ENCODE measurements at regions not wholly inside any gene's neighbourhood (a gene's known extent, or its start where the extent isn't known, plus 50 kb on each side); places are given as distances from the start of the nearest gene placed in this dataset.

DNA sequence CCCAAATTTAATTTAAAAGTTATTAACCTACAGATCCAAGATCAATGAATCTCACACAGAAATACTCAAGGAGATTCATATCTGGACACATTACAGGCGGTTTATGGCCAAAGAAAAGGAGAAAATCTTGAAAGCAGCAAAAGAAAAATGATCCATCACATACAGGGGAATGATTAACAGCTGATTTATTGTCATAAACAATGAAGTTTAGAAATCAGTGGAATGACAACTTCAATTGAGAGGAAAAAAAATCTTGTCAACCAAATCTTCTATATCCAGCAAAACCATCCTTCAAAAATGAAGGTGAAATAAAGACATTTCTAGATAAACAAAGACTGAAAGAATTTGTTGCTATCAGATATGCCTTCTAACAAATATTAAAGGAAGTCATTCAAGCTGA lies 156.2 kb upstream of the SEMA6D start:
- Histone ChIP-seq H3K4me1 (no peaks in the 10 kb centered on the region), H3K27me3 (no peaks in the 10 kb centered on the region), H3K9me3 (no peaks in the 10 kb centered on the region), H3K36me3 (no peaks in the 10 kb centered on the region), H3K9ac (ENCODE audit: low read depth in 2 of 2, low read length in 2 of 2) (no peak overlapping the region), H3K27ac (no peak overlapping the region), H3K4me3 (no peak overlapping the region)
- TF ChIP-seq, protein P1, sequence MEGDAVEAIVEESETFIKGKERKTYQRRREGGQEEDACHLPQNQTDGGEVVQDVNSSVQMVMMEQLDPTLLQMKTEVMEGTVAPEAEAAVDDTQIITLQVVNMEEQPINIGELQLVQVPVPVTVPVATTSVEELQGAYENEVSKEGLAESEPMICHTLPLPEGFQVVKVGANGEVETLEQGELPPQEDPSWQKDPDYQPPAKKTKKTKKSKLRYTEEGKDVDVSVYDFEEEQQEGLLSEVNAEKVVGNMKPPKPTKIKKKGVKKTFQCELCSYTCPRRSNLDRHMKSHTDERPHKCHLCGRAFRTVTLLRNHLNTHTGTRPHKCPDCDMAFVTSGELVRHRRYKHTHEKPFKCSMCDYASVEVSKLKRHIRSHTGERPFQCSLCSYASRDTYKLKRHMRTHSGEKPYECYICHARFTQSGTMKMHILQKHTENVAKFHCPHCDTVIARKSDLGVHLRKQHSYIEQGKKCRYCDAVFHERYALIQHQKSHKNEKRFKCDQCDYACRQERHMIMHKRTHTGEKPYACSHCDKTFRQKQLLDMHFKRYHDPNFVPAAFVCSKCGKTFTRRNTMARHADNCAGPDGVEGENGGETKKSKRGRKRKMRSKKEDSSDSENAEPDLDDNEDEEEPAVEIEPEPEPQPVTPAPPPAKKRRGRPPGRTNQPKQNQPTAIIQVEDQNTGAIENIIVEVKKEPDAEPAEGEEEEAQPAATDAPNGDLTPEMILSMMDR (IDR thresholded peaks at IDR 0.05), result no peak
- intact Hi-C loops (cut with DNase I), result no loop called here
- DNase-seq, result no peak

DNA sequence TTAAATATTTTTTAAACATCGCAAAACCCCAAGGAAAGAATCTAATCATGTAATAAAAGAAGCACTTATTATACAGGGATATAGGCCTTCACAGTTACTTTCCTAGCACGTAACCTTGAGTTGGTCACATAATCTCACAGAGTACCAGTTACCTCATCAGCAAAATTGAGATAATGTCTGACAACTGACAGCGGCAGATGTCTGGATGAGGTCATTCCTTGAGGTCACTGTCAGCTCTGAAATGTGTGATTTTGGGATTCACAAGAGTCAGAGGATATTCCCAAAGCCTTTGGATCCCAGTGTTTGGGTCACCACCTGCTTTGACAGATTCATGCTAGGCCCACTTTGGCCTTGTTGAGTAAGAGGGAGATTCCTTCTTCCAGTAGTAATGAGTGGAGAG lies 151.4 kb upstream of the SEMA6D start:
- intact Hi-C loops (cut with DNase I), result no loop called here
- DNase-seq, result no peak
- no peaks in the 10 kb centered on the region for H3K9me3 ChIP-seq
- TF ChIP-seq, protein P1 (IDR thresholded peaks at IDR 0.05), result no peak
- H3K27me3 ChIP-seq, result no peaks in the 10 kb centered on the region
- no peaks in the 10 kb centered on the region for H3K36me3 ChIP-seq
- H3K9ac ChIP-seq (ENCODE audit: low read depth in 2 of 2, low read length in 2 of 2), result no peak overlapping the region
- H3K27ac ChIP-seq, result no peak overlapping the region
- H3K4me3 ChIP-seq, result no peak overlapping the region
- no peaks in the 10 kb centered on the region for H3K4me1 ChIP-seq

DNA sequence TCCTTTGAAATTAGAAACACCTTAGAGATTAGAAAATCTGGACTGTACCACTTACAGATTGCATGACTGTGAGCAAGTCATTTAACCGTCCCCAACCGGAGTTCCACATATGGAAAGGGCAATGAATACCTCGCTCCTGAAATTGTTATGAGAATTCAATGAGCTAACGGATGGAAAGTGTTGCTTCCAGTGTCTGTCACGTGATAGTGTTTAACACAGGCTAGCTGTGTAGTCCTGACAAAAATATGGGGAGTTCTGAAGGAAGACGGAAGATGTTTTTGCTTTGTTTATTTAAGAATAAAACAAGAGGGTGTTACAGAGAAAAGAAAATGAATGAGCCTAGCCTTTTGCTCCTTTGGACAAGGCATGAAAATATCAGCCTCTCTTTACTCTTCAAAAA lies 150.7 kb upstream of the SEMA6D start:
- no peak overlapping the region for H3K4me3 ChIP-seq
- H3K27me3 ChIP-seq, result no peaks in the 10 kb centered on the region
- TF ChIP-seq, protein P1 (IDR thresholded peaks at IDR 0.05), result no peak
- H3K4me1 ChIP-seq, result no peaks in the 10 kb centered on the region
- H3K9me3 ChIP-seq, result no peaks in the 10 kb centered on the region
- intact Hi-C loops (cut with DNase I), result no loop called here
- H3K27ac ChIP-seq, result no peak overlapping the region
- no peak overlapping the region for H3K9ac ChIP-seq (ENCODE audit: low read depth in 2 of 2, low read length in 2 of 2)
- no peak for DNase-seq
- H3K36me3 ChIP-seq, result no peaks in the 10 kb centered on the region

DNA sequence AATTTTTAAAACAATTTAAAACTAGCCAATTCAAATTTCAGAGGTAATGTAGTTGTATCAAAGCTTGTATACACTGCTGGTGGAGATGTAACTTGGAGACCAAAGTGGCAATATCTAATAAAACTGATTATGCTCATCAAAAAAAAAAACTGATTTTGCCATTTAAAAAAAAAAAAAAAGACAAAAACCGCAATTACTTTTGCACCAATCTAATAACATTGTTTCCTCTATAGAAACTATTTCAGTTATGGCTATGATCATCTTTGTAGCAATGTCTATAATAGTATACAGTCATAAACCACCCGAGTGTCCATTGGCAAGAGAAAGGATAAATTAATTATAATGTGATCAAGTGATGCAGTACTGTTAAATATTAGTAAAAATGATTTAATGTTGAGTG lies 149.3 kb upstream of the SEMA6D start:
- TF ChIP-seq, protein P1 (IDR thresholded peaks at IDR 0.05), result no peak
- no peaks in the 10 kb centered on the region for H3K4me1 ChIP-seq
- no peak for DNase-seq
- H3K36me3 ChIP-seq, result no peaks in the 10 kb centered on the region
- no peak overlapping the region for H3K4me3 ChIP-seq
- intact Hi-C loops (cut with DNase I), result no loop called here
- H3K9me3 ChIP-seq, result no peaks in the 10 kb centered on the region
- H3K27ac ChIP-seq, result no peak overlapping the region
- no peaks in the 10 kb centered on the region for H3K27me3 ChIP-seq
- H3K9ac ChIP-seq (ENCODE audit: low read depth in 2 of 2, low read length in 2 of 2), result no peak overlapping the region

DNA sequence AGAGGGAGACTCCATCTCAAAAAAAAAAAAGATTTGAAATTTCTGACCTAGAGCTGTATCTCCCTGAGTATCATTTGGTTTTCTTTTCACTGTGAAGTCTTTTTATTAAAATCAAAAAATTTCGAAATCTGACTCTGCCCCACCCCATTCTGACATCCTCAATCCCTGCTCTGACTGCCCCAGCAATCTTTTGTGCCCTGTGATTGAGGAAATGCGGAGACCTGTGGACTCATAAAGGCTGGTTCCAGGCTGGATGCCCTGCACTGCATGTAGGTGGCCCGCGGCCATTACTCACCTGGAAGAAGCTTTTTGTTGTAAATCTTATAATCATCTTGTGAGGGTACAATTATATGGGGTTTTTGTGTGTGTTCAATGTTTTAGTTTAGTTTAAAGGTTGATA lies 147.3 kb upstream of the SEMA6D start:
- Histone ChIP-seq H3K9ac (ENCODE audit: low read depth in 2 of 2, low read length in 2 of 2) (no peak overlapping the region), H3K4me3 (no peak overlapping the region), H3K9me3 (no peaks in the 10 kb centered on the region), H3K27ac (no peak overlapping the region), H3K4me1 (no peaks in the 10 kb centered on the region), H3K36me3 (no peaks in the 10 kb centered on the region), H3K27me3 (no peaks in the 10 kb centered on the region)
- TF ChIP-seq, protein P1 (IDR thresholded peaks at IDR 0.05), result no peak
- peak; percentile 72 for DNase-seq
- intact Hi-C loops (cut with DNase I), result loop anchor here (10.0 kb wide), 1 partner anchor 55 kb away; no protein-coding TSS in a partner anchor

DNA sequence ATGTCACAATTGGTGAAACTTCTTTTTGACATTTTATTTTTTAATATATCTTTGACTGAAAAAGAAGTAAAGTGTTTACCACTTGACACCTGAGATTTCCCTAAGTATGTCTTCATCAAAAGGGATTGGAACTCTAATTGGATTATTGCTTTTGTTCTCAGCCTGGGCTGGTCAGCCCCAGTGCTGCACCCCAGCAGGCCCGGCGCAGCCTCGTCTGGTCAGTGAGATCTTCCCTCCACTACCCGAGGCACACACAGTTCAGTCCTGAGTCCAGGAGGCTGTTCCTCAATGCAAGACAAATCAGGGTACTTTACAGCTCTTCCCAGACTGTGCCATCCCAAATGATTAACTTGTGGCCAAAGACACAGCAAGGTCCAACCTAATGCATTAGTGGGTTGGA lies 146.9 kb upstream of the SEMA6D start:
- Histone ChIP-seq H3K27me3 (no peaks in the 10 kb centered on the region), H3K9me3 (no peaks in the 10 kb centered on the region), H3K4me1 (no peaks in the 10 kb centered on the region), H3K36me3 (no peaks in the 10 kb centered on the region), H3K4me3 (no peak overlapping the region), H3K27ac (no peak overlapping the region), H3K9ac (ENCODE audit: low read depth in 2 of 2, low read length in 2 of 2) (no peak overlapping the region)
- intact Hi-C loops (cut with DNase I), result loop anchor here (10.0 kb wide), 1 partner anchor 56 kb away; no protein-coding TSS in a partner anchor
- no peak for DNase-seq
- TF ChIP-seq, protein P1 (IDR thresholded peaks at IDR 0.05), result no peak

Measured in colonic mucosa (tissue), 4 donors.